NCI-H510A (cell line): ENCODE measurements at regions not wholly inside any gene's neighbourhood (a gene's known extent, or its start where the extent isn't known, plus 50 kb on each side); places are given as distances from the start of the nearest gene placed in this dataset.
"Not testable (repeated sequence)": the region's sequence is repeated elsewhere in the genome, so short reads cannot be mapped to it uniquely, and the experiment has no call there.

Source experiments
- DNase-seq: peaks from one replicate; lab custom pipeline; 2025; lab: John Stamatoyannopoulos, UW

DNA sequence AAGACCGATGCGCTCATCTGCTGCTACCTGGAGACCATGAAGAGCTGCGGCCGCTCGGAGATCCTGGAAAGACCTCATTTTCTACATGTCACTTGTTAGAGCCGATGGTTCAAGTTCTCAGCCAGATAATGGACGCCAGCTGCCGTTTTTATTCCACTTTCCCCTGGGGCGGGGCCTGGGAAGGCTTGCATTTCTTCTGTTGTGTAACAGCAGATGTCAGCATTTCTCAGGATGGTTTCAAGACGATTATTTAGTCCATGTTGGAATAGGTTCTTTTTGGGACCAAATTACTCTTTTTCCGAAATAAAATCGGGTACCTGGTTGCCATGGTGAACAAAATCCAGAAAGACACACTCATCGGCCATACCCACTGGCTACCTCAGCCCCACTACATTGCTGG is 1418.3 kb downstream of the CDH11 start:
- no peak for DNase-seq

DNA sequence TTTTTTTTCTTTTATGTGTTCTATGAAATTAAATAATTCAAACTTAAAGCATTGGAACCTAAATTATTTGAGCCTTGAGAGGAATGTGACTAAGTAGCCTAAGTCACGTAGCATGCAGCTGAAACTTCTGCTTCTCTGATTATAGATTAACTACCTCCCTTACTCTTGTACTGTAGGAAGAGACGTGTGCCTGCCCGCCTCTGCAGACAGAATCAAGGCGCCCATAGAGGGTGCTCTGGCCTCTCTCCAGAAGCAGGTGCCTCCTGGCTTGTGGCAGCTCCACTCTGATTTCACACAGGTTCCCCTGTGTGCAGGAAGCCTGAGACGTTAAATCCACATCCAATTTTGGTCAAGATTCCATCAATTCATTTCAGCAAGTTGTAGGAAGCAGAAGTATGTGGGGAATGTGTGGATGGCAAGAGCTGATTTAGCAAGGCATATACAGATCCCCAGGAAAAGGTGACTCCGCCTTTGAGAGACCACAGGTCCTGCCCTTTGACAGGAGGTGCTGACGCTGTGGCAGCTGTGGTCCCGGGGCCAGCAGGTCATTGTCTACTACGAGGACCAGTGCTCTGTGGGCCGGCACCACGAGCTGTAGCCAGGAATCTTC is 1418.8 kb downstream of the CDH11 start:
- DNase-seq, result no peak

- no peak for DNase-seq
Observed at GRCh38 chr16:63697736-63698135, 1424.1 kb downstream of the CDH11 start.

DNA sequence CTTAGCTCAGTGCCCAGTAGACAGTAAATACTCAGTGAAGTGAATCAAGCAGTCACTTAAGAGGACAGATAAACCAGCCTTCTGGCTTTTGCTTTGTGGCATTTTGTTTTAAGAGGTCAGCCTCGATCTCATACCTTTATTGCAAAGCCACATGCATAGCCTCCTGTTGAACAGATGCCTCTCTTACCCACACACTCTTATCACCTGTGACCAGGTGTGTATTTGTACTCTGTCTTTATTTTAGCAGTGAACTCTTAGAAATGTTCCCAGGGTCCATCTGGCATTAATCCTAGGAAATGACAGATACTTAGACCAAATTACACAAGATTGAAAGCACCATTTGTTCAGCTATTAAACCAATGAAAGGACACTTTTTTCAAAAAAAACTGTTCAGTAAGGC is 1426.5 kb downstream of the CDH11 start:
- DNase-seq, result no peak

GRCh38 chr16:63690961-63691360 is 1430.9 kb downstream of the CDH11 start:
- DNase-seq, result no peak

GRCh38 chr16:63690267-63690666 is 1431.6 kb downstream of the CDH11 start:
- no peak for DNase-seq

DNA sequence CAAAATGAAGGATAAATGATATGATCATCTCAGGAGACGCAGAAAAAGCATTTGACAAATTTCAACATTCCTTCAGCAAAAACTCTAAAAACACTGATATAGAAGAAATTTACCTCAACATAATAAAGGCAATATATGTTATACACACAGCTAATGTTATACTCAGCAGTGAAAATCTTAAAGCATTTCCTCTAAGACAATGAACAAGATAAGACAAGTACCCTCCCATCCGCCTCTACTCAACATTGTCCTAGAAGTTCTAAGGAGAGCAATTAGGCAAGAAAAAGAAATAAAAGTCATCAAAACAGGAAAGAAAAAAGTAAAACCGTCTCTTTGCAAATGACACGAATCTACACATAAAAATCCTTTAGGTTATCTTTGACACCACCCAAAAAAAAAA is 1432.8 kb downstream of the CDH11 start:
- no peak for DNase-seq

- DNase-seq, result no peak
Observed at GRCh38 chr16:63684149-63685101, 1437.4 kb downstream of the CDH11 start.

DNA sequence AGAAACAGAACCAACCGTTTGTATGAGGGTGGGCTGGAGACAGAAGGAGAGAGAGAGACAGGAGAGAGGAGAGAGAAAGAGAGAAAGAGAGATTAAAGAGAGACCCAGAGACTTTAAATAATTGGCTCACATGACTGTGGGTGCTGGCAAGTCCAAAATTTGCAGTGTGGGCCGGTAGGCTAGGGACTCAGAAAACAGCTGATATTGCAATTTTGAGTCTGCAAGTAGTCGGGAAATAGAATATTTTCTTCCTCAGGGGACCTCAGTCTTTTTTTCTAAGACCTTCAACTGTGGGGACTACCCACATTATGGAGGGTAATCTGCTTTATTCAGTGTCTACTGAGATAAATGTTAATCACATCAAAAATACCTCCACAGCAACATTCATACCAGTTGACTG is 1439.0 kb downstream of the CDH11 start:
- DNase-seq, result no peak

DNA sequence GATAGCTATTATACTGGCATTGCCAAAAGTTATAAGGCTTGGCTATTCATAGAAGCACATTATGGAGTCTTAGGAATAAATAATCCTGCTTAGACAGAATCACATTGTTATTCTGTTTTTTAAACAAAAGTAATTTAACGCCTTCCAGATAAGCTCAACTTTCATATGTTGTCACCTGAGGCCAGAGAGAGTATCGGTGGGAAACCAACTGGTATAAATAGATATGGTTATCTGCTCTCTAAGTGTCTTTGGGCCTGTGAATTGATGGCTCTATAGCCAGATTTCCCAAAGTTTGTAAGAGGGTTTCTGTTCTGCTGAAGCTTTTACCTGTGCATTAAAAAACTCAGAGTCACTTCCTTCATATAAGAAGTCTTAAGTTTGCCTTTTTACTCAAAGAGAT is 1449.4 kb downstream of the CDH11 start:
- no peak for DNase-seq

DNA sequence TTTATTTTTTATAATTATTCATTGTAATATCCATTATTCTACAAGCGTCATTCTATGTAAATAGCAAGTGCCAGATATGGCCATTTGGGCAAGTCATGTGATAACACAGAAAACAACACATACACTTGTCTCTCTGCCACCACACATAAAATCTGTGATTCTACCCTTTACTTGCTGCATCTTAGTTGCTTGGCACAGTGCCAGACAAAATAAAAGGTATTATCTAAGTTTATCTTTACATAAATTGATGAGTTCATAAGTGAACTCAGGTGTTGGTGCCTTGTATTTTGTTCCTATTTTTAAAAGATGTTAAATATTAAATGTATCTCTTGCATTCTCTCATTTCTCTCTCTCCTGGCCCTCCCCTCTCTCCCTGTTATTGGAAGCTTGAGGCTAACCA is 1458.7 kb downstream of the CDH11 start:
- no peak for DNase-seq

GRCh38 chr16:63655846-63656245 is 1466.0 kb downstream of the CDH11 start:
- no peak for DNase-seq

- no peak for DNase-seq
Observed at GRCh38 chr16:63653044-63653839, 1468.6 kb downstream of the CDH11 start.

GRCh38 chr16:63652091-63652490 is 1469.8 kb downstream of the CDH11 start:
- no peak for DNase-seq

DNA sequence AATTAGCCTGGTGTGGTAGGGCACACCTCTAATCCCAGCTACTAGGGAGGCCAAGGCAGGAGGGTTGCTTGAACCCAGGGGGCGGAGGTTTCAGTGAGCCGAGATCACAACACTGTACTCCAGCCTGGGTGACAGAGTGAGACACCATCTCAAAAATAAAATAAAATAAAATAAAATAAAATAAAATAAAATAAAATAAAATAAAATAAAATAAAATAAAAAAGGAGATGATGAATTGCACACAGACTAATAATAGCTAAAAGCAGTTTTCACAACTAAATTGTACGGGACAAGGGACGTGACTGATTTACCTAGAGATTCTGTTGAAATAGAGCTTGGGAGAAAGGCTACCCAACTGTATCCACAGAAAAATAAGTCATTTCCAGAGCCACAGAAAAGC is 1471.3 kb downstream of the CDH11 start:
- no peak for DNase-seq

DNA sequence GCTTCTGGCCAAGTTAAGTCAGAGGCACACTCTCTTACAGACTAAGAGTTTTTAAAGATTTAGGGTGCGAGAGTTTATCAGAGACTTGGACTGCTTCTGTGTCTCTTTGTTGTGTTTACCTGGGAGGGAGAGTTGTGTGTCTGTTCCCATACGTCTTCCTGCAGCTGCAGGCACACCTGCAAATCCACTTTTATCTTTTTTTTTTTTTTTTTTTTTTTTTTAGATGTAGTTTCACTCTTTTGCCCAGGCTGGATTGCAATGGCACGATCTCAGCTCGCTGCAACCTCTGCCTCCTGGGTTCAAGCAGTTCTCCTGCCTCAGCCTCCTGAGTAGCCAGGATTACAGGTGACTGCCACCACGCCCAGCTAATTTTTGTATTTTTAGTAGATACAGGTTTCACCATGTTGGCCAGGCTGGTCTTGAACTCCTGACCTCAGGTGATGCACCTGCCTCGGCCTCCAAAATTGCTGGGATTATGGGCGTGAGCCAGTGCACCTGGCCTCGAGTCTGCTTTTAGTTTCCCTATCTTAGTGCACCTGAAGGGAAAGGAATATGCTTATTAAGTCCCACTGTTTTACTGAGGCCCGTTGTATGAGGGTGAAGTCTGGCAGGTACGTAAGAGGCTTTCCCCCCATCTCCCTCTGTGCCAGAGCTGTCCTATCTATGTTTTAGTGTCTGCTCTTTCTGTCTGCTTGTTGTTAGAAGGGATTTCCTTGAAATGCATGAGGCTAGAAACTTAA is 1488.0 kb downstream of the CDH11 start:
- not testable (repeated sequence) for DNase-seq

DNA sequence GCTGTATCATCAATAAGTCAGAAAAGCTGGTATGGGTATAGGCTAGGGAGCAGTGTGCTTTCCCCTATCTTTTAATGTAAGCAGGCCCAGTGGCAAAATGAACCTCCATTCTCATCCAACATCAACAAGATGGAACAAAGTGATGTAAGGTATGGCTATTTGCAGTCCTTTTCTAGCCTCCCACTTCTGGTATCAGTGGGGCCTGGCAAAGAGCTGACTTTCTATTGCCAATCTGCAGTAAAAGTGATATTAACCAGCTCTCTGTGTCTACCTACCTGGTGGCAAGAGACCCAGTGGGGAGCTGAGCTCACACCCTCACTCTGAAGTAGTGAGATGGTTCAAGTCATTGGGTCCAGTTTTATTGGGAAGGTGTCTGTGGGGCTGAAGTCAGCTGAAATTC is 1492.6 kb downstream of the CDH11 start:
- DNase-seq, result no peak

DNA sequence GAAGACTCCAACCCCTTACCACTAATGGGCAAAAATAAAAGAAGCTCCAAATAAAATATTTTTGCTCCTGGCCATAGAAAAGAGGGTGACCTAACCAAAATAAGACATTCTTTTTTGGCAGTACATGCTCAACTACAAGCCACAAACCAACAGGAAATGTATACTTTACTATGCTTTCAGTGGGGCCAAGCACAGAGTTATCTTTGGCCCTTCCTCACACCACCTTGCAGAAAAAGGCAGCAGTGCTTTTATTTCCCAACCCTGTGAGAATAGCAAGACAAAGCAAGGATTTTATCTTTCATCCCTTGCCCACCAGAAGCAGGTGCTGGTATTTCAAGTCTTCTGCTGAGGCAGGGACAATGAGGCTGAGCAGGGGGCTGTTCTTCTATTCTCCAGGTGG is 1493.1 kb downstream of the CDH11 start:
- no peak for DNase-seq

- DNase-seq, result no peak
Observed at GRCh38 chr16:63625126-63625525, 1496.7 kb downstream of the CDH11 start.

DNA sequence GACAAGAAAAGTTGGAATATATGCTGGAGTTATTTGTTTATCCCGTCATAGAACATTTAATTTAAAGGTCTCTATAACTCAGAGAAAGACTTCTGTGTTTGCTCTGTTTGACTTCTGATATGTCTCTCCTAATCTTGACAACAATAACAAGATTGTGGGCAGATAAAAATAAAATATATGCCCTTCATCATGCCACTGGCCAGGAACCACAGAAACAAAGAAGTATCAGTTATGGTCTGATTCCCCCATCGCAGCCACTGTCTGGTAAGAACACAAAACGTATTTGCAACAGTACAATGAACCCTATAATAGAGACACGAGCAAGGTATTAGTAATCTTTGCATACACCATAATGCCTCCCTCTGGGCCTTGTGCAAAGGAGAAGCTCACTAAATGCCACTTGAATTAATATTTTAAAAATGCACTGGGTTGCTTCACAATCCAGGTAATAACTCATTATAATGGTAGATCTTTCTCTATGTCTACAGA is 1498.3 kb downstream of the CDH11 start:
- DNase-seq, result no peak

DNA sequence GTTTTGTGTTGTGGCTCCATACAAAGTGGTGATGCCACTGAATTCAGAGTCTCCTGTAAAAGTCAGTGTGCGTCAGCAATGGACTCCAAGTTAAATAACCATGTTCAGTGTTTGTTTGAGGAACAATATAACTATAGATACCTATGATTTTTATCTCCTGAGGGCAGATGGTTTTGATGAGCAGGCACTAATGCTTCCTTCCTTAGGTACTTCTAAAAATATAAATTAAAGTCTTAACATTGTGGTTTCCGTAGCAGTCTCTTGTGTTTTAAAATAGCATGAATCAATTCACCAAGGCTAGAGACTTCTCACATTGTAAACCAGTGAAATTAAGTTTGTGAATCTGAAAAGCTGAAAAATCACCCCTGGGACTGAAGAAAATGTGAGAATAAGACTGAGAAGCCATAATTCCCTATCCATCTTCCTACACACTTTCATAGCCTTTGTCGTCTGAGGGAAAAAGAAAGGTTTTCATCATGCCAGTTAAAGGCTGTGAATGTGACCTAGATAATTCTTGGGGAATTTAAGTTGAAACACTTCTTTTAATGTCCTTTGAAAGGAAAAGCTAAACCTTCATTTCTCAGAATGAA is 1502.9 kb downstream of the CDH11 start:
- DNase-seq, result no peak
